GM19240 (cell line): ENCODE measurements at regions not wholly inside any gene's neighbourhood (a gene's known extent, or its start where the extent isn't known, plus 50 kb on each side); places are given as distances from the start of the nearest gene placed in this dataset.

ENCODE experiments used
- DNase-seq: peaks from one replicate; pipeline ENCODE4 v3.0.0; 2011; ENCODE audit warnings: low spot score; ENCODE audit not compliant: insufficient read length

DNA sequence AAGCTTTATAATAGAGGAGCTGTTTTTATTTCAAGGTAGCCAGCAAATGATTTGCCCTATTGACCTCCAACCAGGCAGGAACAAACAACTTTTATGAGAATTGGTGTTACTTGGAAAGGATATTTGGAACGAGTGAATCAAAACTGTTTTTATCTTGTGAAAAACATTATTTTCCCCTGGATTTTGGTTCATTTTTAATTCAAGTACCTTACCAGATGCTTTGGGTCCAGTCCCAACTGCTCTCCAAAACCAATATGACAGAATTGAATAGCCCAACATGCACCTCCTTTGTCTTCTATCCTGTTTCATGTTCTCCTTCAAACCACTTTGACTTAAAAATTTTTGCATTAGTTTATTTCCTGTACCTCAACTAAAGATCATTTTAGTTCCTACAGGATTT, 178.6 kb upstream of the RBMS1 start:
- DNase-seq, result no peak

DNA sequence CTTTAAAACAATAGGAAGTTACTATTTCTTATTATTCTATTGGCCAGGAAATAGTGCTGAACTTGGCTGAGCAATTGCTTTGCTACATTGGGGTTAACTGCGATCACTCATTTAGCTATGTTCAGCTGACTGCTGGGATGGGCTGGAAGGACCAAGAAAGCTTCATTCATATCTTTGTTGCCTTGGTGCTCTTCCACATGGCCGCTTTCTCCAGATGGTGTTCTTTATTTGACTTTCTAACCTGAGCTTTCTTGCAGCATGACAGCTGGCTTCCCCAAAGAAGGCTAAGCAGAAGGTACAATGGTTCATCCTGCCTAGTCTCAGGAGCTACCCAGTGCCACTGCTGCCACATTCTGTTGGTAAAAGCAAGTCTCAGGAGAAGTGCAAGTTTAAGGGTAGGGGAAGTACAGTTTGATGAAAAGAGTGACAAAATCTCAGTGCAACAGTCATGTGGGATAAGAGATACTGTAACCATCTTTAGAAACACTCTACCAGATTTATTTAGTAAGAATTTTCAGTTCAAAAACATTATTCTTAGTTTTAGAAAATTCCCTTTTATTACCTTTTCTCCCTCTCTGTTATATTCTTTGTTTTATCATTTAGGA, 180.6 kb upstream of the RBMS1 start:
- no peak for DNase-seq

DNA sequence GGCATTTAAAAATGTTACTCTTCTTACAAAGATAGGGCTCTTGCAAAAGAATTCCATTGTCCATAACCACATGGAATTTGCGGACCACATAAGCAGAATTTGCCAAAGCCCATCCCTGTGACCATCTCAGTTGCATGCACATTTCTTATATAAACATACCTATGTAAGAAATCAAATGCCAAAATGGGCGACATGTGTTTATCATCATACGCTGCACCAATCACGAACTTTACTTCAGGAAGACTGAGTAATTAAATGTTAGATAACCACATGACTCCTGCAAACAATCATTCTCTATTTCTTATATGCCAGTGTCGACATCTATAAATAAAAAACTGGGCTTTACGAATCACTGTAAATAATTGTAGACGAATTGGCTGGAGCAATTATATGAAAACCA, 186.1 kb upstream of the RBMS1 start:
- DNase-seq, result no peak

DNA sequence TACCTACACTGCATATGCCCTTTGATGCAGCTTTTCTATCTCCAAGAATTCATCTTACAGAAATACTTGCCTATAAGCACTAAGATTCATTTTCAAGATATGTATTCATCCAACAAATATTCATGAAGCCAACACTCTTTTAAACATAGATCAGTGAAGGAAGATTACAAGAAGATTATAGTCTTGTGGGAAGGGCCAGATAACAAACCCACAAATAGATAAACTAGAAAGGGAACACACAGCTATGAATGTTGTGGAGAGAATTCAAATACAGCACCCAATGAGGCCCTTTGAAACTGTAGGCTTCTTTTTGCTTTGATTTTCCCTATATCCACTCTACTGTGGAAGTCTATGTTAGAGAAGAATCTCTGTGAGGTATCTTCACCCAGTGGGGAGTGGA, 186.7 kb upstream of the RBMS1 start:
- no peak for DNase-seq

DNA sequence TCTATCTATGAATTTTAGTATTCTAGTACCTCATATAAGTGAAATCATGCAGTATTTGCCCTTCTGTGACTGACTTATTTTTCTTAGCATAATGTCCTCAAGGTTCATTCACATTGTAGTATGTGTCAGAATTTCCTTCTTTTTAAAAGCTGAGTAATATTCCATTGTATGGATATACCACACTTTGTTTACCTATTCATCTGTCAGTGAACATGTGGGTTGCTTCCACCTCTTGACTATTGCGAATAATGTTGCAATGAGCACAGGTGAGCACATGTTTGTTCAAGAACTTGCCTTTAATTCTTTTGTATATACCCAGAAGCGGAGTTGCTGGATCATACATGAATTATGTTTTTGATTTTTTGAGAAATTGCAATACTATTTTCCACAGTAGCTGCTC, 187.4 kb upstream of the RBMS1 start:
- DNase-seq, result no peak

DNA sequence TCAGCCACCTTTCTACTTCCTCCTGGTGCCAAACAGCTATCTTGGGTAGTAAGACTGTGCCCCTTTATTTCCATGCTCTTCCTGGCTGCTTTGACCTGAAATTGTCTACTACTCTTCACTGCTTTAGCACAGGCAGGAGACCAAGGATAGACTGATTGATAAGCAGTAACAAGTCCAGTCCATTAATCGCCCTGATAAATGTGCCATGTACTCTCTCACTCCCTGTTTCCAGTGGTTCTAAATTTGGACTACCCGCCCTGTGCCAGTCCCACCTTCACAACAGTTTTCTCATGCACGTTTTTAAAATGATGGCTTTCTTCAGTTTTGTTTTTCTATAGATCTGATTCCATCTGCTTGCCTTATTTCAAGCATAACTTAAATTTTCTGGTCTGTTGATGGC, 189.6 kb upstream of the RBMS1 start:
- DNase-seq, result no peak

DNA sequence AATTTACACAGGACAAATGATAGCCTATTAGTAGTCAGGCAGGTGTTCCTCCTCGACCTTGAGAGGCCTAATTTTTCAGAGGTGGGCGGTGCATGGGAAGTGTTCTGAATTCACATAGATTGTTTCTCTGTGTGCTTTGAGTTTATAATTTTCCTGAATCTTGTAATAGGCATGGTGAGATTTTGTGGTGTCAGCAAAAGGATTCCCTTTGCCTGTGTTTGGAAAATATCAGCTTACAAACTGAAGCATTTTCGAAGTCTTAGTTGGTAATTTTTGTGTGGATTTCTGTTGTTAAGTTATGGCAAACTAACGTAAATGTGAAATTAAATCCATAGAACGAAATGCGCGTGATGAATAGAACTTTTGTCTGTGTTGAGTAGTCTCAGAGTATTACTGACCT, 194.0 kb upstream of the RBMS1 start:
- no peak for DNase-seq

DNA sequence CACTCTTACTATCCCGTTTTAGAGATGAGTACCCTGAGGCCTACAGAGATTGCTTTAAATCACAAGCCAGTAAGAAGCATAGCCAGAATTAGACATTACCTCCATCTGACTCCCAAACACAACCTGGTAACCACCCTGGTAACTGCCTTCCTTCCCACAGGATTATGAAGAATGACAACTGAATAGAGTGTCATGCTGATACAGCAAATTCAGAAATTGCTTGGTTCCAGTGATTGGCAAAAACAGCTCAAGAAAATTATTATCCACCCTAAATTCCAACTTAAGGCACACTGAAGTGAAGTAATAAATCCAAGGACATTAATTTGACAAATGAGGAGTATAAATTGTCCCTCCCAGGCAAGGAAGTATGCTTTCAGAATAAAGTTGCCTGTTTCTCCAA, 195.8 kb upstream of the RBMS1 start:
- DNase-seq, result no peak

DNA sequence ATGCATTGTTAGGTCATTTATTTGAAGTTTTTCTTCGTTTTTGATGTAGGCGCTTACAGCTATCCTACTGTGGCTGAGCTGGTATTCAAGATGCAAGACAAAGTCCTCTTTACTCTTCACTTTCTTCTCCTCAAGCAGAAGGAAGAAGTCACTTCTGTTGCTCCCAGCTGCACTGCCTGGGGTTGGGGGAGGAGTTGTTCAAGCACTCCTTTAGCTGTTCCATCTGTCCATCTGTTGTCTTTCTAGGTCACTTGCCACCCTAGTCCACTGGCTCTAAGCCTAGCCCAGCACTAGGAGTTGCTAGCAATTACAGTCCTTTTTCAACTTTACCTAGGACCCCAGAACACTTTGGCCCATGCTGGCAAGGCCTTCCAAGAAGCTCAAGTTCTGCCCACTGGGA, 200.6 kb upstream of the RBMS1 start:
- DNase-seq, result no peak

DNA sequence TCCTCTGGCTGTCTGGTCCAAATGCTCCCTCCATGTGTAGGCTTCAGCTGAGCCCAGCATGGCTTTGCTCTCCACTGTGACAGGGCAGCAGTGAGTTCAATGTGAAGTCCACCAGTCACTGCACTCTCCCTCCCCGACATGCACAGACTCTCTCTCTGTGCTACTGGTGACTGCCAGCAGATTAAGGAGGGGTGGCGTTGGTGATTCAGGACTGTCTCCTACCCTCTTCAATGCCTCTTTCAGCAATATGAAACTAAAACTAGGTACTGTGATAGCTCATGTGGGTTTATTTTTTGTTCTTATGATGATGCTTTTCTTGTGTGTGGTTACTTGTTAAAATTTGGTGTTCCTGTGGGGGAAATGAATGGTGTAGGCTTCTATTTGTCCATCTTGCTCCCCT, 201.0 kb upstream of the RBMS1 start:
- DNase-seq, result no peak

DNA sequence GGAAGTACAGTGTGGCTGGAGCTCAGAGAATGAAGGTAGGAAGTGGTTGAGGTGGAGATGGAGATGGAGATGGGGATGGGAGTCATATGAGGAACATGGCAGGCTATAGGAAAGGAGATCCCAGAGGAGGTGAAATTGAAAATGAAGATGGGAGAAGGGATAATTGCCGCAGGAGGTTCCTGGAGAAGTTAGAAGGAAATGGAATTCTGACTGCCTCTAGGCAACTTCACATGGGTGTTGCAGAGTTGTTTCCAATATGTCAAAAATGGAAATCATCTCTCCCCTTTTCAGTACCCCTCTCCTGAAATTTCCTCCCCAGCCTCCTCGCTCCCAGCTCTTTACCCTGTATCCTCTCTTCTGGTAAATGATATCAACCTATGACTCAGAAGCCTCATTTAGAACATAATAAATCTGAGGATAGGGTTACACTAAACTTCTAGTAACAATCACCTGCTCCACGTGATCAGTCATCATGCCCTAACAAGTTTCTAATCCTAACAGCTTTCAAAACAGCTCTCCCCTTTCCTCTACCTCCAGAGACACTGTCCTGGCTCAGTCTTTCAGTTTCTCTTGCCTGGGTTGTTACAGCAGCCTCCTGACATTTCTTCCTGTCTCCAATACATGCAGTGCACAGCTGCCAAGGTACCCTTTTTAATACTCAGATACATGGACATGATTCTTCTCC, 201.9 kb upstream of the RBMS1 start:
- DNase-seq, result no peak

DNA sequence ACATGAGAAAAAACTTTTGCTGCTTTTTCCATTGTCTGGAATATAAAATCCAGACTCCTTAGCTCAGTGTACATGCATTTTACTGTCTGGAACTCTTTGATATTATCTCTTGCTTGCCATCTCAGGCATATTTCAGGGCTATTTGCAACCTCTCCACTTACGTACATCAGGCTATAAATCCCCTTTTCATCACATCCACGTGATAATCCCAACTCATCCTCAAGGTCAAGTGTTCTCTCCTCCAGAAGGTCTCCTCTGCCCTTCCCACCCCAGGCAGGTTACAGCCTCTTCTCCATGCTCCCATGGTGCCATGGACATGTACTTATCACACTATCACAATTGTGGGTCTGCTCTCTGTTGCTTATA, 202.5 kb upstream of the RBMS1 start:
- no peak for DNase-seq

DNA sequence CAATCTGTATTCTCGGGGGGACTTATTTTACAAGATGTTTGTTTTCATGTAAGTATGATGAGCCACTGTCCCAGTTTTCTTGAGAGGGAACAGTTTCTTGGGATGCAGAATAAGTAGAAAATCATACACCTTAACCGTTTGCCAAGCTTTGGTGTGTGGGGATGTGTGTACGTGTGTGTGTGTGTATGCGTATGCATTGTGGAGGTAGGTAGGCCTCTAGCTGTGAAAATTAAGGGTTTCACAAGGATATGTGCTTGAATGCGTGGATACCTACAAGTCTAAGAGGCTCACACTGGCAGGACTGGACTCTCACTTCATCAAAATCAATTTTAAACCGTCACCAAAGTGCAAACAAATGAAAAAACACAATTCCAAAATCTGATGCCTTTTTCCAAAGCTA, 204.2 kb upstream of the RBMS1 start:
- no peak for DNase-seq

DNA sequence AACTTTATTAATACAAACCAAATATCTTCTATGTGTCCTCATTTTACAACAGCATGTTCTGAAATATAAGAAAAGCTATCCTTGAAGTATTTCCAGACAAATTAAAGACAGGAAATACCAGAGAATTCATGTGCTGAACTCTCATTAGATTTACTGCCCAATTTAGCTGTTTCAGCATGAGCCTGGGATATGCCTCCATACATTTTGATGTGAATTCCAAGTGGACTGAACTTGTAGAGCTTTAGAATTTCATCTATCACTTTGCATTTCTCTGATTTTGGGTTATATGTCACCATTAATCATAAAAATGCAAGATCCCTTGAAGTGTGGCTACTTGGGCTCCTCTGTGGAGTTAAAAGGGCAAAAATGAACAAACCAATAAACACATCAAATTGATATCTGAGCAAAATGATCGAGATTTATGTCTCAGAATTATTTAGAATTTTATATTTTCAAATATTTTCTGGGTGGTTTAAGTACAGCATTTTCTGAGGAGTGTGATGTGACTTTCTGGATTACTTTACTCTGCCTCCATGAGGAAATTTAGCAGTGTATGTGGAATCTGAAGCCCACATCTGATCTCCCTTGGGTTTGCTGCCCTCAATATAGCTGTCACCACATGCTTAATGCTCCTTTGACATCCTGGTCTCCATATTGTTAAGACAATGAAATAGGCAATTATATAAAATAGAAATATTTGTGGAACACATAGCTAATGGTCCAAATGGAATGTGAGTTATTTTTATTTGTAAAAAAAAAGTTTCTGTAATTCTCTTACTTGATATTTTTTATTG, 206.6 kb upstream of the RBMS1 start:
- DNase-seq, result no peak

DNA sequence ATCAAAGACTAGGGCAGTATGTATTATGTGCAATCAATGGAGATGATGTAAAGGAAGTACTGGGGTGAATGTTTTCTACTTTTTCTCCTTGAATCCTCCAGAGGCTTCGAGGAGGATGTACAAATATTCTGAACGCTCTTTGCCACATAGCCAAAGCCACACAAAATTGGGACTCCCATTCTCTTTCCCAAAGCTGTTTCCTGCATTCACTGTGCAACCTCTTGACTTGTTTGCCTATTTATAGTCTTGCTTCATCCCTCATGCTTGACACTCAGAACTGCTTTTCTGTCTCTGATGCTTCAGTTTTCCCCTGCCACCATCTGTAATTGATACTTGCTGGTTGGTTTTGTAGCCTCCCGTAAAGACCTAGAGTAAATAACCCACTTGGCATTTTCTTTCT, 208.2 kb upstream of the RBMS1 start:
- DNase-seq, result no peak

DNA sequence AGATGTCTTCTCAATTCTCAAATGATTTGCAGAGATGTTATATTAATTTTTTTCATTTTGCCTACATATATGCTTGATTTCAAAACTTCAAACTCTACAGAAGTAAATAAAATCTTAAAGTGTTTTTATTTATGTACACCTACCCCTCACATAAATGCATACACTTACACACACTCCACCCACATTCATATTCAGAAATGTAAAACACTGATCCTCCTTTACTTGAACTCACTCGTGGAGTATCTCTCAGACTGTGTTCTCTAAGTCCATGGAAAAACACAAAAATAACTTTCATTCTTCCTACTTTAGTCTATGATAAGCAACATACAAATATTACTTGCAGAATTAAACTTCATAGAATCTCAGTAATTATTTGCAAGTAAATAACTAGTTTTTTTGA, 209.1 kb upstream of the RBMS1 start:
- DNase-seq, result no peak

DNA sequence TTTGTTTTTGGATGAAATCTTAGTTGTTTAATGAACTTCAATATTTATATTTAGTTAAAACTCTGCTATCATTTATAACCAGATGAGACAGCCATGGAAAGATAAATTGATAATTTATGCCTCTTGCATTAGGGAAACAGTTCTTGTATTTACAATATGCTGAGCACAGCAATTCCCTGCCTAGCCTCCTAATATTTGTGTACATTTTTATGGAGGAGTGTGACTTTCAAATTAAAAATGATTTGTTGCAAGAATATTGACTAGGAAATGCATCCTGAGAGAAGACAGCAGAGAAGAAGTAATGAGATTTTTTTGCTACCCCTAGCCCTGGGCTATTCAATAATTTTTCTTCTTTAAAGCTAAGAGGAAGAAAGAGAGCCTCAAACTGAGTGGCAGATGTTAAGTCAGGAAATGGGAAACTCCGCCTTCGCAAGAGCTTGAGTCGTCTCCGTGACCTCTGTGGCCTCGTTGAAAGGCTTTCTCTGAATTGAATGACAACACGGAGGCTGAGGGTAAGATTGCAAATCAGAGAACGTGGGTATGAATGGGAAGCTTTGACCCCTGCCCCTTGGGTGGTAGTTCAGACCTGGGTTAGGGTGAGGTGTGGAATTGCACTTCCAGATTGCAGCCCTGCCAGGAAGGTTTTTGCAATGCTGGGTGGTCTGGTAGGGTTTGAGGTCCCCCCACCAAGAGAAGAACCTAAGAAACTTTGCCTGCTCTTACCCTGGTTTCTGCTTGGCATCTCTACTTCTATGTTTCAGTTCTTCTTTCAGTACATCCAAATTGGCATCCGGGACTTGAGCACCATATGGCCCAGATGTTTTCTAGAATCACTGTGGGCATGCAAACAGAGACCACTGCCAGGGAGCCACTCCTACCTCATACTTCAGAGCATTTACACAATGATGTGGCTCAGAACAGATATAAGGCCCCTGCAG, 210.3 kb upstream of the RBMS1 start:
- DNase-seq, result no peak

DNA sequence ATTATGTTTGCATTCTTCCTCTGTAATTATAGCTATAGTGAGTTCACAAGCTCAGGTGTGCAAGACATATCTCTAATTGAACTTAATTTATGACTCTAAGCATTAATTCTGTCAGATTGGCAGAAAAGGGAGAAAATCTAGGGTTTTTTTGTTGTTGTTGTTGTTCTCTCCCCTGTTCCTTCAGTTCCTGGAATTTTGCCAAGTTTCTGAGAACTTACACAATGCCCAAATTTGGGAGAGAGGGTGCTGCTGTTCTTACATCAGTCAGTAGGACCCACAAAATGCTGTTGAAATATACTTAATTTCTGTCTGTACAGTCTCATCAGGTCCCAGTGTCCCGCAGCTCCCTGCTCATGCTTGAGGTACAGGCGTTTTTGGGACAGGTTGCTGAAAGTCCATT, 221.8 kb upstream of the RBMS1 start:
- no peak for DNase-seq

DNA sequence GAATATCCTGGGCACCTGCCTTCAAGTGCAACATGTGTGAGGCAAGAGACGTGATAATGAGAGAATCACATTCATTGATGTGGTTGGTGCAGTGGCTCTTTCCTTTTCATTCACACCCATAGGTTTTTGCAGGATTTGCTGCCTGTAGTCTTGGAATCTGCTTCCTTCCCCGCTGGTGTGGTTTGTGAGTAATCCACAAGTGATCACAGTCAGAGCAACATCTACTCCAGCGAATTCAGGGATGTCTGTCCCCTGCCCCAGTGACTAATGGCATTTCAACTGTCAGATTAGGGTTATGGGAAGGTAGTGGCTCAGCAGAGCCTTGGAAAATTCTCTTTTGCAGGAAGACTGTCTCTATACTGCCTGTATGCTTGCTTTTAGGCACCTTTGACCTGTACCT, 225.5 kb upstream of the RBMS1 start:
- no peak for DNase-seq

DNA sequence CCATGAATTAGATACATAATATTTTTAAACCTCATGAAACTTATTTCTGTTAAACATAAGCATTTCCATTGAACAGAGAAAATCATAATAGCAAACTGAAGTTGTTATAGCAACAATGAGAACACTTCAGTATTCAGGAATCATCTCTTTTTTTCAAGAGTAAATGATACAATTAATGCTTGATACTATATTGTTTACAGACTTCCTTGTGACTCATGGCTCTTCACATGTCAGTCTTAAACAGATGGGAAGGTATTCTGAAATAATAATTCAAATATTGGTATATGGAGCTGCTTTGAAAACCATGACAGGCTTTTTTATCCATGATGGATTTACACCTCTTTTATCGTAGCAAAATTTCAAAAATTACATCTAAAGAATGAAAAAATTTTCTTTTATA, 226.5 kb upstream of the RBMS1 start:
- no peak for DNase-seq

DNA sequence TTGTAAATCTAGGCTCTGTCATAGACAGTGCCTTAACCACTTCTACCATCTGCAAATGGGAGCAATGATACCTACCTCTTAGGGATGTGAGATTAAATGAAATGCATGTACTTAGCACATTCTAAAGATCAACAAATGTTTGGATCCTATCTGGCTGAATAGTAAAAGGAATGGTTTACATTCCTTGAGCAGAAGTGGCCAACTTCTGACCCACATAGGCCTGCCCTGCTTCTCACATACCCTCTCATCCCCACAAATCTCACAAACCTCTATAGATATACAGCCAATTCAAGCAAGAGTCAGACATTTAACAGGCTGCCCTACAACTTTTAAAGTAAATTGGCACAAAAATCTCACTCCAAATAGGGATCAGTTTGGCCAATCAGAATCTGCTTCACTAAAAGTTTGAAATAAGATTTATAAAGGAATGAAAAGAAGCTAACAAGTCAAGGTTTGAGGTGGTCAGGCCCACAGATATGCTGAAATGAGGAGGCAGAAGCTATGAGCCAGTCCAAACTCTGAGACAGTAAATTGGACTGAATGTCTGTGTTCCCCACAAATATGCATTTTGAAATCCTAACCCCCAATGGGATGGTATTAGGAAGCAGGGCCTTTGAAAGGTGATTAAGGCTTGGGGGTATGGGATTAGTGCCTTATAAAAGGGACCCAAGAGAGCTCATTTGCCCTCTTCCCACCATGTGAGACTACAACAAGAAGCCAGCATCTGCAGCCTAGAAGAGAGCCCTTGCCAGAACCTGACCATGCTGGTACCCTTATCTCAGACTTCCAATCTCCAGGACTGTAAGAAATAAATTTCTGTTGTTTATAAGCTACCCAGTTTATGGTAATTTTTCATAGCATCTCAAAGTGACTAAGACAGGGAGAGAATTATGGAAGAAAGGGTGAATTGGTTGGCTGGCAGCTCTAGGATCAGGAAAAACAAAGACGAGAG, 227.8 kb upstream of the RBMS1 start:
- no peak for DNase-seq
